GM21360 (cell line): ENCODE measurements at regions not wholly inside any gene's neighbourhood (a gene's known extent, or its start where the extent isn't known, plus 50 kb on each side); places are given as distances from the start of the nearest gene placed in this dataset.
"Not testable (repeated sequence)": the region's sequence is repeated elsewhere in the genome, so short reads cannot be mapped to it uniquely, and the experiment has no call there.

Experiments used
- ATAC-seq: cut with Tn5 transposase; IDR thresholded peaks from one replicate; pipeline ENCODE4 v1.9.1; 2021; ENCODE audit warnings: mild to moderate bottlenecking, moderate library complexity; ENCODE audit not compliant: unreplicated experiment

DNA sequence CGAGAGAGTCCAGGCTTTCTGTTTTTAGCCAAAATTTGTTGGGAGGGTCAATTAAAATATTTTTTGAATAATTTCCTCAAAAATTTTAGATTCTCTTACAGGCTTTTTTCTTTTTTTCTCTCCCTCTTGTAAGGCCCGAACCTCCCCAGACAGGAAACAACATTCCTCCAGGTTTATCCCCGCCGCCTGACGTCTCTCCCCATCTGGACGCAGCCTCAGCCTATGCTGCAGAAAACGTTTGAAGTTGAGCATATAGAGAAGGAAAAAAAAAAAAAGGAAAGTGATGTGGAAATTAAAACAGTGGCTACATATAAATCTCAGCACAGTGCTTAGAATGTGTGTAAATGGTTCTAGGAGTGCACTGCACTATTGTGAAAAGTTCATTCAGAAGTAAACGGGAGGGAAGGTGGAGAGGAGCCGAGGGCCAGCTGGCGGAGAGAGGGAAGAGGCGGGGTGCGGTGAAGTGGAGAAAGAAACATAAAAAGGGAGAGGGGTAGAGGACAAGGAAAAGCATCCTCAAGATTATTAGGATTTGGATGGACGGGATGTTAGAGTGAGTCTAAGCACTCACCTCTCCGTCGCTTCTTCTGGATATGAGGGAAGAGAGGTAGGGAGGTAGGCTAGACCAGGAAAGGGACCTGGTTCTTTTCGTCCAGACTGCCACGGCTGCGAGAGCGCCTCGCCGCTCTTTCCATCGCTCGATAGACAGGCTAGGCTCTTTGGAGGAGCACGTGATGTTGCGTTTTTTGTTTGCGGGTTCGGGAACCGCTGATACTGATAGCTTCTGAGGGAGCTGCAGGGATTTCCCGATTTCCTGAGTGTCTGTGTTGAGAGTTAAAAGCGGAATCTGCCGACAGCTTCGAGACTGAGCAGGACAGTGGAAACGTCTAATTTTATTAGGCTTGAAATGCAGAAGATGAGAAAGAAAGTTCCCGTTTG lies 98.7 kb downstream of the TRIM27 start:
- ATAC-seq: no peak

DNA sequence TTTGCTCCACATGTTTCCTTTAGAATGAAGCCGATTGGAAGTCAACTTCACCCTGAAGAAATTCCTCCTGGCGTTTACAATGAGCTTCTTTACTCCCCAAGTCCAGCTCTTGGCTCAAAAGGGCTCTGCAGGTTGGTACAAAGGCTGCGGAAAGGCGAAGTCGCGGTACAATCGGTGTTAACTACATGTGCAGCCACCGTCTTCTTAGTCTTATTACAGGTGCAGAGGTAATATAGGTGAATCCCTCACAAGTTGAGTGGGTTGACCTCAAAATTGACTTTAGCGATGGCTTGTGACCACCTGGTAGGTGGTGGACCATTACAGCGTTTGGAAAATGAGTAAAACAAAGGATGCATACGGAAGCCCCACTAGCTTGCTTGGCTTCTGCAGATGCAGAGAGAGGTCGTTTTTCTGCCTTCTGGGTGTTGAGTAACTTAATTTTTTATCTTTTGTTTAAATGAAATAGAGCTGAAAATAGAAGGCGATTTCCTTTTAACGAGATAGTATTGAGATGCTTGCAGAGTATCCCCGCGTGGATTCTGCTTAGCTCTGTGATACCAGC lies 98.0 kb downstream of the TRIM27 start:
- no peak for ATAC-seq

DNA sequence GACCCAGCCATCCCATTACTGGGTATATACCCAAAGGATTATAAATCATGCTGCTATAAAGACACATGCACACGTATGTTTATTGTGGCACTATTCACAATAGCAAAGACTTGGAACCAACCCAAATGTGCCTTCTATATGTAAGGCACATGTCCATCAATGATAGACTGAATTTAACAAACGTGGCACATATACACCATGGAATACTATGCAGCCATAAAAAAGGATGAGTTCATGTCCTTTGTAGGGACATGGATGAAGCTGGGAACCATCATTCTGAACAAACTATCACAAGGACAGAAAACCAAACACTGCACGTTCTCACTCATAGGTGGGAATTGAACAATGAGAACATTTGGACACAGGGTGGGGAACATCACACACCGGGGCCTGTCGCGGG lies 92.1 kb downstream of the TRIM27 start:
- not testable (repeated sequence) for ATAC-seq

DNA sequence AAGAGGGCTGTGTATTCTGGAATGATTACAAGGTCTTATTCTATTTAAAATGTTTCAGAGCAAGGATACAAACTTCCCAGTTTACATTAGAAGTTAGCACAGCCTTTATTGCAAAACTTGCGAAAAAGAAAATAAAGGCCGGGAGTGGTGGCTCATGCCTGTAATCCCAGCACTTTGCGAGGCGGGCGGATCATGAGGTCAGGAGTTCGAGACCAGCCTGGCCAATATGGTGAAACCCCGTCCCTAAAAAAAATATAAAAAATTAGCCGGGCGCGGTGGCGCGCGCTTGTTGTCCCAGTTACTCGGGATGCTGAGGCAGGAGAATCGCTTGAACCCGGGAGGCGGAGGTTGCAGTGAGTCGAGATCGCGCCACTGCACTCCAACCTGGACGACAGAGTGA lies 87.1 kb downstream of the TRIM27 start:
- not testable (repeated sequence) for ATAC-seq

GRCh38 chr6:28838289-28838633 lies 85.5 kb downstream of the TRIM27 start:
- peak; percentile 42 for ATAC-seq

DNA sequence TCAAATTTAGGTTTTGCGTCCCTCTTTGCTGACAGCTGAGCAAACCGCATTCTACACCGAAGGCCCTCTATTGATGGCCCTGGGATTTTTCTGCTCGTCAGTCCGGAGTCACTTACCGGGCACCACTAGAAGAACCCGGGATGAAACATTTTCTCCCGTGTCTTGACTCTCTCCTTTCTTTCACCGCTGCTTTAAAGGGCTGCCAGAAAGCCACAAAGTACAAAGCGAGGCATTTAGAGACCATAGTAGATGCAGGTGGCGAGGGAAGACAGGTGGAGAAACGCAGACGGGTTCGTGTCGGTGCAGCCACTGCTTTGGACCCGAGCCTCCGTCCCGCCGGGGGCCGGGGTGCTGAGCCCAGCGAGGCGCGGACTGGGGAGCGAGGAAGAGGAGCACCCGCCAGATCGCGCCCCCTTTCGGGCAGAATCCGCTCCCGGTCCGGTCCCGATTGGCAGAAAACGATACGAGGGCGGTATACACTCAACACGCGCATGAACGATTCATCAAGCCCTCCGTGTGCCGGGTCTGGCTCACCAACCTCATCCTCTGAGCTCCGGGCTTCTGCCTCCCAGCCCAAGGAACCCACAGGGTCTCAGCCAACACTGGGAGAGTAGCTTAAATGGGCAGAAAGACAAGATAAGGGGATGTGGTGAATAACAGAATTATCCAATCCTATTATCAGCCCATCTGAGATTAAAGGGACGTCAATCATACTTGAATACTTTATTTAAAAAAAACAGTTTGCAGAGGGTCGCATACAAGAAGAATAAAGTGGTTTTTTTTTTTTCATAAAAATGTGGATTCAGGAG lies 84.9 kb downstream of the TRIM27 start:
- ATAC-seq: peak; percentile 64

GRCh38 chr6:28839443-28840120 lies 84.2 kb downstream of the TRIM27 start:
- ATAC-seq: no peak

DNA sequence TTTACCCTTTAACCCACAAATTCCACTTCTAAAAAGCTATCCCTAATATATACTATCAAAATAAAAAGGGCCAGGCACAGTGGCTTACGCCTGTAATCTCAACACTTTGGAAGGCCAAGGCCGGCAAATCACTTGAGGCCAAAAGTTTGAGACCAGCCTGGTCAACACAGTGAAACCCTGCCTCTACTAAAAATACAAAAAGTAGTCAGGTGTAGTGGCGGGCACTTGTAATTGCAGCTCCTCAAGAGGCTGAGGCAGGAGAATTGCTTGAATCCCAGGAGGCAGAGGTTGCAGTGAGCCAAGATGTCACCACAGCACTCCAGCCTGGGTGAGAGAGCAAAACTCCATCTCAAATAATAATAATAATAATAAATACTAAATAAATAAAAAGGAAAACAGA lies 82.5 kb downstream of the TRIM27 start:
- ATAC-seq: no peak

DNA sequence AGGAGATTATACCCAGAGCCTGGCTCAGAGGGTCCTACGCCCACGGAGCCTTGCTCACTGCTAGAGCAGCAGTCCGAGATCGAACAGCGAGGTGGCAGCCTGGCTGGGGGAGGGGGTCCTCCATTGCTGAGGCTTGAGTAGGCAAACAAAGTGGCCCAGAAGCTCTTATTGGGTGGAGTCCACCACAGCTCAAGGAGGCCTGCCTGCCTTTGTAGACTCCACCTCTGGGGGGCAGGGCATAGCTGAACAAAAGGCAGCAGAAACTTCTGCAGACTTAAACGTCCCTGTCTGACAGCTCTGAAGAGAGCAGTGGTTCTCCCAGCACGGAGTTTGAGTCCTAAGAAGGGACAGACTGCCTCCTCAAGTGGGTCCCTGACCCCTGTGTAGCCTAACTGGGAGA lies 75.0 kb downstream of the TRIM27 start:
- ATAC-seq: not testable (repeated sequence)
